Pancreas (tissue), 10 donors: ENCODE measurements at regions not wholly inside any gene's neighbourhood (a gene's known extent, or its start where the extent isn't known, plus 50 kb on each side); places are given as distances from the start of the nearest gene placed in this dataset.
"Not testable (repeated sequence)": the region's sequence is repeated elsewhere in the genome, so short reads cannot be mapped to it uniquely, and the experiment has no call there.

Experiments
- ATAC-seq, 4 donors: fragments of 200-7000 bp; cut with Tn5 transposase; one replicate each; pipeline versions ENCODE4 v1.8.0 to v1.9.1; 2020; ENCODE audit warnings: mild to moderate bottlenecking in 4 of 4, moderate library complexity in 4 of 4
- DNase-seq, 6 donors: peaks; one replicate each; pipeline ENCODE4 v3.0.0-alpha.2; 2020
- FAIRE-seq: peaks from 2 replicates; lab custom pipeline; 2012; peaks lifted over from hg19 to GRCh38; lab: Jason Lieb, UNC
- H3K27ac ChIP-seq, 4 donors: fragments of 200-600 bp; sonication (generic); 1 replicate in 3 of 4; 2 replicates in 1 of 4; pipeline versions ENCODE4 v1.5.0 to v1.8.0; 2020
- H3K27me3 ChIP-seq, 4 donors: fragments of 200-600 bp; one replicate each; pipeline ENCODE4 v1.8.0; 2021
- H3K36me3 ChIP-seq, 3 donors: fragments of 200-600 bp; sonication (generic) in 1 of 3; one replicate each; pipeline versions ENCODE4 v1.5.0 to v1.8.0; 2020 to 2021
- H3K4me1 ChIP-seq, 3 donors: fragments of 200-600 bp; one replicate each; pipeline ENCODE4 v1.8.0; 2021
- H3K4me3 ChIP-seq, 4 donors: fragments of 200-600 bp; sonication (generic) in 2 of 4; one replicate each; pipeline versions ENCODE4 v1.5.0 to v1.8.0; 2020 to 2021
- H3K9me3 ChIP-seq, 4 donors: fragments of 200-600 bp; one replicate each; pipeline ENCODE4 v1.8.0; 2021
- CTCF ChIP-seq, 4 donors: fragments of 200-600 bp; sonication (generic) in 3 of 4; IDR thresholded peaks; one replicate each; pipeline versions ENCODE4 v1.5.0 to v1.8.0; 2021; ENCODE audit warnings: antibody characterized with exemption in 4 of 4
- WGBS, 2 donors: extraction: QIAGEN DNeasy Blood & Tissue Kit; methylation state at CpG; one replicate each; pipeline ENCODE4 v1.1.7; 2013; 5-methylcytosine and 5-hydroxymethylcytosine counted together
- intact Hi-C, 3 donors: fragments of 100-400 bp; cut with DNase I; formaldehyde crosslinking; loops; one replicate each; pipeline versions ENCODE4 v1.11.1 to v1.14.2; 2022
- donor health status: healthy with polysubstance abuse.
- donor health status: DM: no; HTN: no; CAD: no; lungs with moderate emphysema.
- donor health status: DM: no; HTN: no; CAD: no.
- donor health status: control.
- donor health status: control.
- donor health status: Bipolar disorder and iron deficiency.
- donor health status: DM: yes; HTN: yes; CAD: no.
- donor health status: DM: no; HTN: no; CAD: no.
- donor health status: DM: no; HTN: no; CAD: no.
- donor health status: DM: yes; HTN: yes; CAD: no.

GRCh38 chrY:7588176-7588575 lies 676.6 kb upstream of the AMELY start:
- H3K36me3 ChIP-seq, DNase-seq, ATAC-seq, intact Hi-C loops, H3K9me3 ChIP-seq, H3K27me3 ChIP-seq, H3K4me3 ChIP-seq, H3K4me1 ChIP-seq, H3K27ac ChIP-seq, FAIRE-seq: not testable (repeated sequence)
- 83% methylated on average over 1 of the region's 1 CpG; no CpG with 5 or more reads in 1 of the 2 donors for WGBS, 2 donors

DNA sequence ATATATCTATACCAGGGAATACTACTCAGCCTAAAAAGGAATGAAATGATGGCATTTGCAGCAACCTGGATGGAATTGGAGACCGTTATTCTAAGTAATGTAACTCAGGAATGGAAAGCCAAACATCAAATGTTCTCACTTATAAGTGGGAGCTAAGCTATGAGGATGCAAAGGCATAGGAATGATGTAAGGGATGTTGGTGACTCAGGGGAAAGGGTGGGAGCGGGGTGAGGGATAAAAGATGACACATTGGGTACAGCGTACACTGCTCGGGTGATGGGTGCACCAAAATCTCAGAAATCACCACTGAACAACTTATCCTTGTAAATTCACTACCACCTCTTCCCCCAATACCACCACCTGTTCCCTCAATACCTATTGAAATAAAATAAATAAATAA lies 651.0 kb upstream of the AMELY start:
- TF ChIP-seq CTCF (IDR thresholded peaks at IDR 0.05): no peak
- intact Hi-C loops: no loop called here
- ATAC-seq: no peak

GRCh38 chrY:7557675-7558074 lies 646.1 kb upstream of the AMELY start:
- DNase-seq: no peak
- H3K36me3 ChIP-seq: no peaks in the 10 kb centered on the region
- no peaks in the 10 kb centered on the region for H3K27me3 ChIP-seq
- H3K4me1 ChIP-seq: no peaks in the 10 kb centered on the region
- H3K9me3 ChIP-seq: no peaks in the 10 kb centered on the region
- no peak for ATAC-seq
- intact Hi-C loops: no loop called here
- FAIRE-seq: no peak
- H3K4me3 ChIP-seq: no peak overlapping the region
- no peak for TF ChIP-seq CTCF (IDR thresholded peaks at IDR 0.05)
- no peak overlapping the region for H3K27ac ChIP-seq
- 41% methylated on average over 7 of the region's 7 CpGs; no CpG with 5 or more reads in 1 of the 2 donors for WGBS, 2 donors

More for the DNA sequence above, 651.0 kb upstream of the AMELY start:
- no peaks in the 10 kb centered on the region for H3K27me3 ChIP-seq
- H3K27ac ChIP-seq: no peak overlapping the region
- H3K4me3 ChIP-seq: no peak overlapping the region
- H3K36me3 ChIP-seq: no peaks in the 10 kb centered on the region
- no peaks in the 10 kb centered on the region for H3K9me3 ChIP-seq
- H3K4me1 ChIP-seq: no peaks in the 10 kb centered on the region
- WGBS, 2 donors: 98% methylated on average over 4 of the region's 4 CpGs; no CpG with 5 or more reads in 1 of the 2 donors
- FAIRE-seq: no peak
- DNase-seq: no peak

- no peak for TF ChIP-seq CTCF (IDR thresholded peaks at IDR 0.05)
- Histone ChIP-seq H3K36me3 (no peaks in the 10 kb centered on the region), H3K9me3 (no peaks in the 10 kb centered on the region), H3K4me1 (no peaks in the 10 kb centered on the region), H3K27ac (no peak overlapping the region), H3K4me3 (no peak overlapping the region), H3K27me3 (no peaks in the 10 kb centered on the region)
- intact Hi-C loops: no loop called here
- FAIRE-seq (no peak), DNase-seq (no peak), ATAC-seq (no peak)
- 89% methylated on average over 6 of the region's 6 CpGs; no CpG with 5 or more reads in 1 of the 2 donors for WGBS, 2 donors
Measured at GRCh38 chrY:7555006-7555405, 643.5 kb upstream of the AMELY start.

GRCh38 chrY:7545060-7545459 lies 633.5 kb upstream of the AMELY start:
- Histone ChIP-seq H3K27me3 (no peaks in the 10 kb centered on the region), H3K4me1 (no peaks in the 10 kb centered on the region), H3K9me3 (no peaks in the 10 kb centered on the region), H3K36me3 (no peaks in the 10 kb centered on the region), H3K27ac (no peak overlapping the region), H3K4me3 (no peak overlapping the region)
- intact Hi-C loops: no loop called here
- FAIRE-seq (no peak), ATAC-seq (no peak), DNase-seq (no peak)
- 55% methylated on average over 1 of the region's 1 CpG; no CpG with 5 or more reads in 1 of the 2 donors for WGBS, 2 donors
- no peak for TF ChIP-seq CTCF (IDR thresholded peaks at IDR 0.05)
